Body of pancreas (tissue), 4 donors: ENCODE measurements at regions not wholly inside any gene's neighbourhood (a gene's known extent, or its start where the extent isn't known, plus 50 kb on each side); places are given as distances from the start of the nearest gene placed in this dataset.

Experiments
- POLR2A ChIP-seq, 3 donors: fragments of 450-650 bp; IDR thresholded peaks; one replicate each; pipeline ENCODE4 v1.6.1; 2016; ENCODE audit warnings: antibody characterized with exemption in 3 of 3, mild to moderate bottlenecking in 2 of 3
- TF ChIP-seq, protein P1 (sequence below), 7 experiments: fragments of 450-650 bp in 4 of 7; fragments of 200-600 bp in 3 of 7; sonication (generic) in 3 of 7; IDR thresholded peaks; one replicate each; pipeline ENCODE4 v1.5.1; 2016 to 2019; ENCODE audit warnings: antibody characterized with exemption in 7 of 7

GRCh38 chrX:122582280-122582974, 601.7 kb upstream of the GRIA3 start:
- TF ChIP-seq, protein P1, sequence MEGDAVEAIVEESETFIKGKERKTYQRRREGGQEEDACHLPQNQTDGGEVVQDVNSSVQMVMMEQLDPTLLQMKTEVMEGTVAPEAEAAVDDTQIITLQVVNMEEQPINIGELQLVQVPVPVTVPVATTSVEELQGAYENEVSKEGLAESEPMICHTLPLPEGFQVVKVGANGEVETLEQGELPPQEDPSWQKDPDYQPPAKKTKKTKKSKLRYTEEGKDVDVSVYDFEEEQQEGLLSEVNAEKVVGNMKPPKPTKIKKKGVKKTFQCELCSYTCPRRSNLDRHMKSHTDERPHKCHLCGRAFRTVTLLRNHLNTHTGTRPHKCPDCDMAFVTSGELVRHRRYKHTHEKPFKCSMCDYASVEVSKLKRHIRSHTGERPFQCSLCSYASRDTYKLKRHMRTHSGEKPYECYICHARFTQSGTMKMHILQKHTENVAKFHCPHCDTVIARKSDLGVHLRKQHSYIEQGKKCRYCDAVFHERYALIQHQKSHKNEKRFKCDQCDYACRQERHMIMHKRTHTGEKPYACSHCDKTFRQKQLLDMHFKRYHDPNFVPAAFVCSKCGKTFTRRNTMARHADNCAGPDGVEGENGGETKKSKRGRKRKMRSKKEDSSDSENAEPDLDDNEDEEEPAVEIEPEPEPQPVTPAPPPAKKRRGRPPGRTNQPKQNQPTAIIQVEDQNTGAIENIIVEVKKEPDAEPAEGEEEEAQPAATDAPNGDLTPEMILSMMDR (IDR thresholded peaks at IDR 0.05), result no peak
- TF ChIP-seq POLR2A (IDR thresholded peaks at IDR 0.05), result no peak
